Lung (tissue), 11 donors: ENCODE measurements at regions not wholly inside any gene's neighbourhood (a gene's known extent, or its start where the extent isn't known, plus 50 kb on each side); places are given as distances from the start of the nearest gene placed in this dataset.

Source experiments
- ATAC-seq: fragments of 200-7000 bp; cut with Tn5 transposase; one replicate; pipeline ENCODE4 v1.9.1; 2020; ENCODE audit warnings: moderate number of reproducible peaks; ENCODE audit not compliant: insufficient read depth, low FRiP score
- DNase-seq, 3 donors: peaks; one replicate each; pipeline ENCODE4 v3.0.0-alpha.2; 2013 to 2017
- H3K27ac ChIP-seq, 2 donors: one replicate each; pipeline ENCODE4 v1.5.1; 2013; ENCODE audit warnings: mild to moderate bottlenecking in 2 of 2, moderate library complexity in 2 of 2, control low read depth in 1 of 2, inconsistent platforms in 1 of 2, low read depth in 1 of 2, low read length in 1 of 2
- H3K27me3 ChIP-seq, 3 donors: one replicate each; pipeline ENCODE4 v1.5.1; 2013; ENCODE audit warnings: low read length in 2 of 3; ENCODE audit not compliant: control insufficient read depth in 3 of 3, insufficient read depth in 3 of 3
- H3K36me3 ChIP-seq, 4 donors: one replicate each; pipeline ENCODE4 v1.5.1; 2013; ENCODE audit warnings: low read length in 4 of 4, mild to moderate bottlenecking in 1 of 4, moderate library complexity in 1 of 4; ENCODE audit not compliant: control insufficient read depth in 4 of 4, insufficient read depth in 4 of 4
- H3K4me1 ChIP-seq, 5 donors: one replicate each; pipeline ENCODE4 v1.5.1; 2013; ENCODE audit warnings: low read length in 5 of 5, mild to moderate bottlenecking in 2 of 5, moderate library complexity in 1 of 5; ENCODE audit not compliant: control insufficient read depth in 5 of 5, insufficient read depth in 5 of 5
- H3K4me3 ChIP-seq: one replicate; pipeline ENCODE4 v1.5.1; 2013; ENCODE audit warnings: mild to moderate bottlenecking, control low read depth, moderate library complexity
- H3K9ac ChIP-seq, 2 donors: one replicate each; pipeline ENCODE4 v1.5.1; 2013; ENCODE audit warnings: low read length in 2 of 2, control low read depth in 1 of 2; ENCODE audit not compliant: insufficient read depth in 1 of 2
- H3K9me3 ChIP-seq, 4 donors: one replicate each; pipeline ENCODE4 v1.5.1; 2013; ENCODE audit warnings: low read length in 3 of 4, mild to moderate bottlenecking in 1 of 4, moderate library complexity in 1 of 4; ENCODE audit not compliant: control insufficient read depth in 4 of 4, insufficient read depth in 3 of 4
- CTCF ChIP-seq: IDR thresholded peaks from 2 replicates; pipeline ENCODE4 v1.5.1; 2012; ENCODE audit warnings: mild to moderate bottlenecking; ENCODE audit errors: control extremely low read depth, extremely low read depth
- WGBS, 2 donors: extraction: QIAGEN DNeasy Blood & Tissue Kit; methylation state at CpG; one replicate each; pipeline ENCODE4 v1.1.7; 2013; 5-methylcytosine and 5-hydroxymethylcytosine counted together
- donor health status: control.
- donor health status: control.
- donor health status: Bipolar disorder and iron deficiency.
- donor health status: healthy.
- donor health status: DM: yes; HTN: yes; CAD: no.

- peaks cover 0 to 4% (median 0%) of the 10 kb centered on the region in 3 donors for H3K27me3 ChIP-seq
- H3K4me1 ChIP-seq, result no peaks in the 10 kb centered on the region
- DNase-seq, result no peak
- H3K9me3 ChIP-seq, result peaks cover 0 to 3% (median 0%) of the 10 kb centered on the region in 4 donors
- H3K36me3 ChIP-seq, result no peaks in the 10 kb centered on the region
- TF ChIP-seq CTCF, result no peak
- H3K9ac ChIP-seq, result no peak overlapping the region
- no peak overlapping the region for H3K27ac ChIP-seq
- H3K4me3 ChIP-seq, result no peak overlapping the region
- ATAC-seq, result no peak
- 75 to 81% methylated on average over 7 of the region's 7 CpGs for WGBS, 2 donors
Measured at GRCh38 chr11:116093065-116093464, 588.9 kb upstream of the CADM1 start.

GRCh38 chr11:116086426-116086825 is 582.2 kb upstream of the CADM1 start:
- ATAC-seq (no peak), DNase-seq (no peak)
- no peak overlapping the region for H3K9ac ChIP-seq
- whole genome bisulfite sequencing, 2 donors, result 60 to 83% methylated on average over 1 of the region's 1 CpG
- TF ChIP-seq CTCF, result no peak
- H3K27me3 ChIP-seq, result no peaks in the 10 kb centered on the region
- no peaks in the 10 kb centered on the region for H3K9me3 ChIP-seq
- H3K4me1 ChIP-seq, result no peaks in the 10 kb centered on the region
- no peaks in the 10 kb centered on the region for H3K36me3 ChIP-seq
- H3K27ac ChIP-seq, result no peak overlapping the region
- no peak overlapping the region for H3K4me3 ChIP-seq

DNA sequence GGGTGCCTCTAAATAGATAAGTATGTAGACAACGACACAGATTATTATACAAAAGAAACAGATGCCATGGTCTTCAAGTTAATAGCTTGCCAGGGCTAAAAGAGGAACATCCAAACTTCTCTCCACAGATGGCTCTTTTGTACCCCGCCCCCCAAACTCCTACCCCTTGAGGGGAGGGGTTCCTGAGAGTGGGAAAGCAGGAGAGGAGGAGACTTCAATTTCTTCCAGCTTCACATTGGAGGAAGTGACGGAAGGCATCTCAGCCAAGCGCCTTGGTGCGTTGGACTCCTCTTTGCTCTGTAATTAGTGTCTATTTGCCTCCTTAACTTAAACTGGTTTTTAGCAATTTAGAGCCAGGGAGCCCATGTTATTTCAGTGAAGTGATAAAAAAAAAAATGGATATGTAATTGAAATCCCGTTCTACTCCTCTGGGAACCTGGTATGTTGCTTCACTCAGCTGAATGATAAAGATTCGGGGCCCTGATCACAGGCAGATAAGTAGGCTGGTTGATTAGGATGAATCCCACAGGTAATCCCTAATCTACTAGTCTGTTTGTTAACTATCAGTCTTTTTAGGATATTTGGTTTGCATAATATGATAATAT is 580.9 kb upstream of the CADM1 start:
- Histone ChIP-seq H3K9me3 (peaks cover 0 to 1% (median 0%) of the 10 kb centered on the region in 4 donors), H3K4me1 (no peaks in the 10 kb centered on the region), H3K9ac (no peak overlapping the region), H3K27ac (no peak overlapping the region), H3K27me3 (no peaks in the 10 kb centered on the region), H3K36me3 (no peaks in the 10 kb centered on the region), H3K4me3 (no peak overlapping the region)
- ATAC-seq, result no peak
- TF ChIP-seq CTCF, result no peak
- no peak for DNase-seq
- 86 to 91% methylated on average over 7 of the region's 7 CpGs for WGBS, 2 donors

- DNase-seq, result no peak
- H3K9ac ChIP-seq, result no peak overlapping the region
- no peaks in the 10 kb centered on the region for H3K4me1 ChIP-seq
- TF ChIP-seq CTCF, result no peak
- H3K27me3 ChIP-seq, result no peaks in the 10 kb centered on the region
- H3K9me3 ChIP-seq, result peaks cover 0 to 2% (median 0%) of the 10 kb centered on the region in 4 donors
- no peak overlapping the region for H3K27ac ChIP-seq
- 84 to 89% methylated on average over 6 of the region's 6 CpGs for WGBS, 2 donors
- no peak overlapping the region for H3K4me3 ChIP-seq
- ATAC-seq, result no peak
- no peaks in the 10 kb centered on the region for H3K36me3 ChIP-seq
Measured at GRCh38 chr11:116084511-116084910, 580.3 kb upstream of the CADM1 start.
